Hypothalamus (tissue), 51 donors: ENCODE measurements at regions not wholly inside any gene's neighbourhood (a gene's known extent, or its start where the extent isn't known, plus 50 kb on each side); places are given as distances from the start of the nearest gene placed in this dataset.
A peak's percentile ranks its signal among the peaks of the same experiment; 100 is the strongest.

Experiments
- DNase-seq, 51 donors: peaks; one replicate each; lab custom pipeline; 2025; lab: John Stamatoyannopoulos, UW

DNA sequence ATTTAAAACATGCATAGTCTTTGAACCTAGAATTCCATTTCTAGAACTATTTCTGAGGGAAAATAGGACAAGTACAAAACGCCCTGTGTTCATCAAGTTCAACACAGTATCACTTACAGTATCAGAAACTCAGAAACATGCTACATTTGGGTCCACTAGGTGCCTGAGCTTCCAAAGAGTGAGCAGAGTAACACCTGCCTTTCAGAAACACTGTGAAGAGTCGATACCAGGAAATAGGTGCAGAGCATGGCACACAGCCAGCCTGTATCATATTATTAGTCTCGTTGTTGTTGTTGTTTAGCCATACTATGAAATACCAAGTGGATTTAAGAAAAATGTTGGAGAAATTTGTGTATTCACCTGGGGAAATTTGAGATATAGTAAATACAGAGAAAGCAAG is 392.1 kb upstream of the MGMT start:
- no peak for DNase-seq

DNA sequence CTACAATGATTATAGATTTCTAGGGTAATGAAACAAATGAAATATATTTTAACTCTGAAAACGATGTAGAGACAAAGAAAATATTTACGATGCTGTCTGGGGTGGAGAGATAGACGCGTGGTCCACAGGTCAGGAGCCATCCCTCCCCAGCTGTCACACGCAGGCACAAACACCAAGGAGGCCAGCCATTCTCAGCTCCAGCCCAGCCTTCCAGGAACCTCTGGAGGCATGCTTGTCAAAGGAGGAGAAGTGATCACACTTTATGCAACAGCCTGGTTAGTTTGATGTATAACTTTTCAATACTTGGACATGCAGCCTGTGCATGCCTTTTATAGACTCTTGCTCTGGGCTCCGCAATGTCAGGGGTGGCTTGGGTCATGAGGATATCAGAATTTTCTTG is 391.5 kb upstream of the MGMT start:
- no peak for DNase-seq

DNA sequence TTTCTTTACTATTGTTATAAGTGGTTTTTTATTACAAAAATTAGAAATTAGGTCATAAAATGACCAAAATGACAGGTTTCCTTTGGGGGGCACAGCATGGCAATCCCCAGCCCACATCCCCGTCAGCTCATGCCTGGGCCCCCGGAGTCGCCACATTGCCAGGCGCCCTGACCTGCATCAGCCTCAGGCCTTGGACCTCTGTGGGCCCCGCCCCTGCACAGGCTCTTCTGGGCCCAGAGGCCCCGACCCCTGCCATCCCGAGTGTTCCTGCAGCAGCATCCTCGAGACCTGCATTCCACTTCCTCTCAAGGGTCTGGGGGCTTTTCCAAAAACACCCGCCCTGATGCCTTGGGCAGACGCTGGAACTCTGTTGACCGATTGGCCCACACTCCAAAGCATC is 391.1 kb upstream of the MGMT start:
- DNase-seq, result no peak

DNA sequence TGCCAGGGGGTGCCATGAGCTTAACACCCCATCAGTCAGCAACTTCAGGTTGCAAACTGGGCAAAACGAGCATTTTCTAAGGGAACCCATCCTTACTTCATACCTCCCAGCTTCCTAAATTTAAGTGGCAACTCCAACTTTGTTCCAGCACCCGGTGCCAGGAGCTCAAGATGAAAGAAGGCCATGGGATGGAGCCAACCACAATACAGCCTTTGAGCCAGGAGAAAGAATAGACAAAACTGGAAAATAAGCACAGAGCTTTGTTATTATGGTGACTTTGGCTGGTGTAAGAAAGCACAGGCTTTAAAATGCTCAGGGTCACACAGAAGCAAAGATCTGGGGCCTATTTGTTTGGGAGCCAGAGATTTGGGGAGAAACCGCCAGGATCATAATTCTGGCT is 388.7 kb upstream of the MGMT start:
- peak in 3 of 51 donors; percentile 13 to 21 (median 19) for DNase-seq

- no peak for DNase-seq
These were observed 388.3 kb upstream of the MGMT start for GRCh38 chr10:129078746-129079145.

GRCh38 chr10:129079705-129080104 is 387.3 kb upstream of the MGMT start:
- peak in 25 of 51 donors; percentile 3 to 62 (median 30) for DNase-seq

- DNase-seq, result no peak
These were observed 381.2 kb upstream of the MGMT start for GRCh38 chr10:129085811-129086210.

GRCh38 chr10:129089341-129089740 is 377.7 kb upstream of the MGMT start:
- no peak for DNase-seq

GRCh38 chr10:129090165-129090564 is 376.9 kb upstream of the MGMT start:
- no peak for DNase-seq

DNA sequence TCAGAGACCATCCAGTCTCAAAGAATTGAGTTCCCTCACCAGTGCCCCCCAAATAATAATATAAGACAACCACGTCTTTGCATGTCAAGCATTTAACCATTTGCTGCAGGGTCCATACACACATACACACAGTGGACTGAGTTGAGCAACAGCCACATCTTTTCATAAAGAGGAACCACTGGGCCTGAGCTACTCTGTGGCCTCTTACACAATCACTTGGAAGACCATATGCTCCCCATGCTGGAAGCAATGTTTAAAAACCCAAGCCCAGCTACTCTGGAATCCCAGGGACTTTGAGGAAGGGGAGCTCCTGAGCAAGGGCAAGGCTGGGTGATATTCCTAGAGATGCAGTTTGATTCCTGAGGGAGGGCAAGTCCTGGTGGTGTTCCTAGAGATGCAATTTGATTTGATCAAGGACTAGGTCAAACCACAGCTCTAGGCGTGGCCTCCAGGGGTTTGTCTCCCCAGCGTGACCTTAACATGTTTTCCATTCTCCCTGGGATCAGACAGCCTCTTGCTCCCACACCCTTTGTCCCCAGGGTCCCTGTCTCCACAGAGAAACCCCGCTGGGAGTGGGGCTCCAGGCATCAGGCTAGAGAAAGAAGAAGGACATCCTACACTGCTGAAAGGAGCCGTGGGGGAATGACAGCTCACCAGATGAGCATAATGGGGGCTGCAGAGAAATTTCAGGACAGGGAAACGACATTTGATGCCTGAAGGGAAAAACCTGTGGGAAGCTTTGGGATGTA is 376.2 kb upstream of the MGMT start:
- DNase-seq, result no peak

DNA sequence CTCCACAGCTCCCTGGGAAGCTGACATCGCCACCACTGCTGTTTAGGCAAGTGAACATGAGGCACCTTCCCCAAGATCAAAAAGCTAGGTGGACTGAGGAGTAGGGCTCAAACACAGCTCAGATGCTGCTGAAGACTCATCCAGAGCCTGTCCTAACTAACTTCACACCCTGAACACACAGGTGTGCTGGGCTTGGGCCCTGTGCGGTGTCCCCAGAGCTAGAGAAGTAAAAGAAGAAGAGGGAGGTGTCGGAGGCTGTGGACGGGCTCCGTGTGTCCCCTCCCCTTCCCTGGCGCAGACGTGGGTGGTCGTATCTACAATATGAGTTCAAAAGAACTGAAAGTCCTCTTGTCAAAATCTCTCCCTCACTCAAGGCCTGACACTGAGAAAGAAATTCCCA is 373.4 kb upstream of the MGMT start:
- DNase-seq, result no peak

DNA sequence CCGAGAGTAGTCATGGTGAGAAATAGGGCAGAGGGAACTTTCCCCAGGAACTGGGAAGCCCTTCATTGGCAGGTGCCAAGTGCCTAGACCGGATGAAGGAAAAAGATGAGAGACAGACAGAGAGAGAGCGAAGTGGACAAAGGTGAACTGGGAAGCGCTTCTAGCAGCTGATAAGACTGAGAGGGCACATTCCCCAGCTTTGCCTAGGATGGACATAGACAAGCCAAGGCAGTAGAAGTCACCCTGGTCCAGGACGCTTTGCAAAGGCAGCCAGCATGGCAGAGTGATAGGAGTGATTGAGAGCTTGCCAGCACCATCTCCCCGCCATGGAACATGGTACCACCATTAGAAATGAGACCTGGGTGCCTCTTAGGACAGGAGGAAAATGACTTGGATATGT is 372.8 kb upstream of the MGMT start:
- no peak for DNase-seq

- DNase-seq, result no peak
These were observed 372.2 kb upstream of the MGMT start for GRCh38 chr10:129094861-129095260.

- no peak for DNase-seq
These were observed 371.4 kb upstream of the MGMT start for GRCh38 chr10:129095680-129096064.

DNA sequence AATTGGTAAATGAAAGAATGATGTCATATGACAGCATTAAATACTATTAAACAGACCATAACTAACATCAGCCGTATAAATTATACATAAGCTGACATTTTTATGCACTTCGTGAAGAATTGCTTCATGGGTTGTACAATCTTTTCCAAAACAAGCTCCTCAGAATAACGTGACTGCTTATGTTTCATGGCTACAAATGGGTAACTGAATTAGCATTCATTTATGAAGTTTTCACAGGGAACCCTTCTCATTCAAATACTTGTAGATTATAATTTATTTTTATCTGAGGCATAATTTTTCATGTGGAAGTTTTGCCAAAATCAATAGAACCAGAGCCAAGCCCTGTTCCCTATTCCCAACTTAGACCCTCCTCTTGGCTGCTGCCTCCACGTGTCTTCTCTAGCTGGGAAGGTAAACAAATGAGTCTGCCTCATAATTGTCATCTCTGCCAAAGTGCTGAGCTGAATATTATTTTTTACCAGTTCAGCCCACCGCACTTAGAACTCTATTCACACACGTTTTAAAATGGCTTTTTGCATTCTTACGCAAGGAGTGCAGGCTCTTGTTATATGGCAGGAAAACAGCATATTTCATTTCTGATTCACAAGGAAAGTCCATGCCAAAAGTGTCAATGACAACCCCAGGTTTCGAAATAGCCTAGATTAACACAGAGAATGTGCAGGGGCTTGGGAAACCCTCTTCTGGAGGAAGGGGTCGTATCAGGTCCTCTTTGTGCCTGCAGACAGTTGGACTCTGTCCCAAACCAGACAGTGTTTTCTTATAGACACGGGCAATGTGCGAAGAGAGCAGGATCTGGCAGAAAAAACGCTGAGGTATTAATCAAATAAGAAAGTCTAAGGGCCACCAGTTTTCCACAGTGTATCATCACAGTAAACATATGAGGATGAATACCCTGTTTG is 370.7 kb upstream of the MGMT start:
- DNase-seq, result no peak

DNA sequence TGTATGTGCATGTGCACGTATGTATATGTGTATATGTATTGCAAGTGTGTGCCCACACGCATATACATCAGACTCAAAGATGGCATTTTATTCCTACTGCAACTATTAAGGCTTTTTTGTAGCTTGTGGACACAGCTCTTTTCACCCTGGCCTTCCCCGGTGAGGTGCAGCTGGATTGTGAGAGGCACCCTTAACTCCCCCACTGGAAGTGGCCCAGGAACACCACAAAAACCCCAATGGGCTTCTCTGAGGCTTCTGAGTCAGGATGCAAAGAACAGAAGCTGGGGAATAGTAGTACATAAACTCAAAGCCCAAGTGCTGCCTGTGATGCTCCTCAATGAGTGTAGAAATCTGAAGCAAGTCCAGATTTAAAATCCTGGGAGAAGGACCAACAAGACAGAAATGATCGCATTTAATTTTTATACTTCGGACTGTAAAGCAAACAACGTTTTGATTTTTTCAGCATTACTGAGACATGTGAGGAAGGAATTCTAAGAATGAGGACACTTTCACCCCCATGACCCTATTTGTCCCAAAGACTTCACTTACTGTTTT is 369.2 kb upstream of the MGMT start:
- DNase-seq, result no peak

GRCh38 chr10:129098517-129098916 is 368.5 kb upstream of the MGMT start:
- no peak for DNase-seq

DNA sequence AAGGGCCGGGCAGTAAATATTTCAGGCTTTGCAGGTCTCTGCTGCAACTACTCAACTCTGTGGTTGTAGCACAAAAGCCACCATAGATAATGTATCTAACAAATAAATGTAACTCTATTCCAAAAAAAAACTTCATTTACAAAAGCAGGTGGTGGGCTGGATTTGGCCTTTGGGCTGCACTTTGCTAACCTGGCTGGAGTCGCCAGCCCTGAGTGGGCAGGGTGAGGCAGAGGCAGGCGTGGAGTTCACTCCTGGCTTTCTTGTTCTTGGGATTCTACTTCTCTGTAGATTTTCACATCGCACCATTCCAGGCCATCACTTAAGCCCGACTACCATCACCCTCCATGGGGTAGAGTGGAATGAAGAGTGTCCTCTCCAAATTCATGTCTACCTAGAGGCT is 367.6 kb upstream of the MGMT start:
- DNase-seq, result no peak

- no peak for DNase-seq
These were observed 367.0 kb upstream of the MGMT start for GRCh38 chr10:129099992-129100391.

- DNase-seq, result no peak
These were observed 365.6 kb upstream of the MGMT start for GRCh38 chr10:129101232-129101980.
